GM10248 (cell line): ENCODE measurements at regions not wholly inside any gene's neighbourhood (a gene's known extent, or its start where the extent isn't known, plus 50 kb on each side); places are given as distances from the start of the nearest gene placed in this dataset.

Source experiments
- CTCF ChIA-PET: fragments of 300-600 bp; sonication (Branson Sonifier 250); formaldehyde crosslinking; extraction: SDS; loops from one replicate; lab custom pipeline; 2021; ENCODE audit warnings: antibody characterized with exemption; lab: Yijun Ruan, JAX
- POLR2A ChIA-PET: fragments of 350-650 bp; sonication (Branson Sonifier 250); formaldehyde crosslinking; extraction: SDS; loops from one replicate; lab custom pipeline; 2020; ENCODE audit warnings: antibody characterized with exemption; lab: Yijun Ruan, JAX
- DNase-seq: peaks from one replicate; pipeline ENCODE4 v3.0.0; 2012; ENCODE audit errors: extremely low spot score
- CTCF ChIP-seq: IDR thresholded peaks from 2 replicates; pipeline ENCODE4 v1.5.1; 2012; ENCODE audit warnings: mild to moderate bottlenecking, low read depth; ENCODE audit errors: extremely low read depth, missing control alignments, control extremely low read depth

GRCh38 chr3:106768941-106769480 lies 608.2 kb upstream of the CCDC54 start:
- CTCF ChIA-PET: no interaction called here
- POLR2A ChIA-PET: no interaction called here
- TF ChIP-seq CTCF: no peak
- no peak for DNase-seq

GRCh38 chr3:106773795-106774194 lies 603.4 kb upstream of the CCDC54 start:
- TF ChIP-seq CTCF: no peak
- CTCF ChIA-PET: no interaction called here
- DNase-seq: no peak
- POLR2A ChIA-PET: no interaction called here

- POLR2A ChIA-PET: no interaction called here
- TF ChIP-seq CTCF: no peak
- CTCF ChIA-PET: no interaction called here
- no peak for DNase-seq
These were observed 594.0 kb upstream of the CCDC54 start for GRCh38 chr3:106783231-106783630.

GRCh38 chr3:106789276-106789675 lies 588.0 kb upstream of the CCDC54 start:
- TF ChIP-seq CTCF: no peak
- ChIA-PET CTCF (no interaction called here), POLR2A (no interaction called here)
- no peak for DNase-seq

GRCh38 chr3:106792716-106793115 lies 584.5 kb upstream of the CCDC54 start:
- POLR2A ChIA-PET: no interaction called here
- DNase-seq: no peak
- CTCF ChIA-PET: no interaction called here
- no peak for TF ChIP-seq CTCF

GRCh38 chr3:106794442-106794841 lies 582.8 kb upstream of the CCDC54 start:
- no peak for TF ChIP-seq CTCF
- no peak for DNase-seq
- CTCF ChIA-PET: no interaction called here
- POLR2A ChIA-PET: no interaction called here

GRCh38 chr3:106795553-106795952 lies 581.7 kb upstream of the CCDC54 start:
- DNase-seq: no peak
- TF ChIP-seq CTCF: no peak
- POLR2A ChIA-PET: no interaction called here
- CTCF ChIA-PET: no interaction called here
